ENCODE measurements at regions not wholly inside any gene's neighbourhood (a gene's known extent, or its start where the extent isn't known, plus 50 kb on each side); places are given as distances from the start of the nearest gene placed in this dataset.

GRCh38 chr2:217568289-217568971, 434.4 kb downstream of the TNS1 start:
- no peak for DNase-seq

- DNase-seq: no peak
These were observed 439.2 kb downstream of the TNS1 start for GRCh38 chr2:217563565-217563964.

- DNase-seq: no peak
These were observed 439.8 kb downstream of the TNS1 start for GRCh38 chr2:217562871-217563480.

- no peak for DNase-seq
These were observed 443.7 kb downstream of the TNS1 start for GRCh38 chr2:217559084-217559483.

GRCh38 chr2:217555081-217555876, 447.5 kb downstream of the TNS1 start:
- no peak for DNase-seq

GRCh38 chr2:217553679-217554078, 449.1 kb downstream of the TNS1 start:
- no peak for DNase-seq

GRCh38 chr2:217553202-217553601, 449.6 kb downstream of the TNS1 start:
- no peak for DNase-seq

- DNase-seq: no peak
These were observed 450.7 kb downstream of the TNS1 start for GRCh38 chr2:217552081-217552480.

- no peak for DNase-seq
These were observed 451.4 kb downstream of the TNS1 start for GRCh38 chr2:217551252-217551899.

GRCh38 chr2:217539126-217539525, 463.7 kb downstream of the TNS1 start:
- no peak for DNase-seq

- no peak for DNase-seq
These were observed 464.1 kb downstream of the TNS1 start for GRCh38 chr2:217538719-217539118.

- no peak for DNase-seq
These were observed 466.7 kb downstream of the TNS1 start for GRCh38 chr2:217535957-217536708.

GRCh38 chr2:217530392-217531090, 472.3 kb downstream of the TNS1 start:
- DNase-seq: no peak

GRCh38 chr2:217529271-217529670, 473.5 kb downstream of the TNS1 start:
- no peak for DNase-seq

- DNase-seq: no peak
These were observed 475.1 kb downstream of the TNS1 start for GRCh38 chr2:217527590-217528202.

- no peak for DNase-seq
These were observed 477.7 kb downstream of the TNS1 start for GRCh38 chr2:217525076-217525475.

GRCh38 chr2:217523286-217523685, 479.5 kb downstream of the TNS1 start:
- no peak for DNase-seq

GRCh38 chr2:217521820-217522219, 481.0 kb downstream of the TNS1 start:
- DNase-seq: no peak

- no peak for DNase-seq
These were observed 482.3 kb downstream of the TNS1 start for GRCh38 chr2:217520356-217521010.

- DNase-seq: no peak
These were observed 485.4 kb downstream of the TNS1 start for GRCh38 chr2:217517402-217517801.
